ENCODE measurements at regions not wholly inside any gene's neighbourhood (a gene's known extent, or its start where the extent isn't known, plus 50 kb on each side); places are given as distances from the start of the nearest gene placed in this dataset.

DNA sequence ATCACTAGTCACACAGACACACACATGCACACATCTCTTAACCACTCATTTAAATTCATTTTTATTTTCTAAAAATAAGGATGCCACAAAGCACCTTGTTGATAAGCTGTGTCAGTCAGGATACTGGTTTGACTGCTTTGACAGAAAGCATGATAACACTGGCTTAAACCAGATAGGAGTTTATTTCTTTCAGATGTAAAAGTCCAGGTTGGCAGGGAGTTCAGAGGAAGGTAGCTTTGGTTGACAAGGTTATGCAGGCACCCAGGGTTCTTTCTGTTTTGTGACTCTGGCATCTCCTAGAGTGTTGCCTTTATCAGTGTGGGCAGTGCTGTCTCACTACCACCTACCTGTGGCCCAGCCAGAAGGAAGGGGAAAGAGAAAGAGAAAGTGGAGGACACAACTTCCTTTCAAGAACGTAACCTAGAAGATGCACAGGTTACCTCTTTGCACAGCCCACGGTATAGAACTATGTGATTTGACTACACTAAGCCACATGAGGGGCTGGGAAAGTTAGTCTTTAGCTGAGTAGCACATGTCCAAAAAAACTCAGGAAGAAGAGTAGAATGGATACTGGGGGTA is 334.7 kb downstream of the OSTF1 start:
- ChIA-PET CTCF (no interaction called here), POLR2A (no interaction called here)

More for the DNA sequence above, 334.7 kb downstream of the OSTF1 start:
- Histone ChIP-seq H3K27ac (ENCODE audit: insufficient read depth, low read depth, low read length) (no peak overlapping the region), H3K27me3 (ENCODE audit: control insufficient read depth in 2 of 2, insufficient read depth in 2 of 2, low read length in 2 of 2) (no peaks in the 10 kb centered on the region), H2AFZ (ENCODE audit: low read depth, low read length) (no peak overlapping the region), H3K36me3 (ENCODE audit: control insufficient read depth in 2 of 2, extremely low read depth in 1 of 2, insufficient read depth in 2 of 2, low read length in 2 of 2) (no peaks in the 10 kb centered on the region), H4K20me1 (replicated peaks; ENCODE audit: control insufficient read depth, extremely low read depth, insufficient read depth, low read length) (no peaks in the 10 kb centered on the region), H3K4me2 (ENCODE audit: insufficient read depth, low read length) (no peak overlapping the region), H3K9ac (replicated peaks; ENCODE audit: extremely low read depth, insufficient read depth, low read length) (no peak overlapping the region), H3K79me2 (ENCODE audit: control insufficient read depth, insufficient read depth, low read length) (no peaks in the 10 kb centered on the region), H3K9me1 (replicated peaks; ENCODE audit: control insufficient read depth, extremely low read depth, insufficient read depth, low read length) (no peaks in the 10 kb centered on the region), H3K9me3 (replicated peaks; ENCODE audit: control insufficient read depth, insufficient read depth, low read length) (no peaks in the 10 kb centered on the region), H3K4me3 (replicated peaks in 1 of 3; ENCODE audit: insufficient read depth in 1 of 3, low read depth in 1 of 3, low read length in 3 of 3) (no peak overlapping the region), H3K4me1 (ENCODE audit: control insufficient read depth, extremely low read depth, insufficient read depth, low read length) (no peaks in the 10 kb centered on the region)
- no peak for FAIRE-seq
- no TSS peak for BruUV-seq (replicated peaks)
- intact Hi-C loops (cut with micrococcal nuclease), result no loop called here
- dilution Hi-C loops (cut with MboI; ENCODE audit: extremely low pct_ligation_motif_present, low sequenced_read_pairs), result no loop called here
- no peak for DNase-seq (ENCODE audit: low read depth, low spot score)
- TF ChIP-seq, protein P1, sequence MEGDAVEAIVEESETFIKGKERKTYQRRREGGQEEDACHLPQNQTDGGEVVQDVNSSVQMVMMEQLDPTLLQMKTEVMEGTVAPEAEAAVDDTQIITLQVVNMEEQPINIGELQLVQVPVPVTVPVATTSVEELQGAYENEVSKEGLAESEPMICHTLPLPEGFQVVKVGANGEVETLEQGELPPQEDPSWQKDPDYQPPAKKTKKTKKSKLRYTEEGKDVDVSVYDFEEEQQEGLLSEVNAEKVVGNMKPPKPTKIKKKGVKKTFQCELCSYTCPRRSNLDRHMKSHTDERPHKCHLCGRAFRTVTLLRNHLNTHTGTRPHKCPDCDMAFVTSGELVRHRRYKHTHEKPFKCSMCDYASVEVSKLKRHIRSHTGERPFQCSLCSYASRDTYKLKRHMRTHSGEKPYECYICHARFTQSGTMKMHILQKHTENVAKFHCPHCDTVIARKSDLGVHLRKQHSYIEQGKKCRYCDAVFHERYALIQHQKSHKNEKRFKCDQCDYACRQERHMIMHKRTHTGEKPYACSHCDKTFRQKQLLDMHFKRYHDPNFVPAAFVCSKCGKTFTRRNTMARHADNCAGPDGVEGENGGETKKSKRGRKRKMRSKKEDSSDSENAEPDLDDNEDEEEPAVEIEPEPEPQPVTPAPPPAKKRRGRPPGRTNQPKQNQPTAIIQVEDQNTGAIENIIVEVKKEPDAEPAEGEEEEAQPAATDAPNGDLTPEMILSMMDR (IDR thresholded peaks at IDR 0.05; ENCODE audit: extremely low read depth in 1 of 2, insufficient read depth in 1 of 2, low read depth in 1 of 2, low read length in 2 of 2), result no peak
- TF ChIP-seq, protein P2, sequence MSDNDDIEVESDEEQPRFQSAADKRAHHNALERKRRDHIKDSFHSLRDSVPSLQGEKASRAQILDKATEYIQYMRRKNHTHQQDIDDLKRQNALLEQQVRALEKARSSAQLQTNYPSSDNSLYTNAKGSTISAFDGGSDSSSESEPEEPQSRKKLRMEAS (IDR thresholded peaks at IDR 0.05; ENCODE audit: insufficient read depth, insufficient read length), result no peak
- no peak for TF ChIP-seq POLR2A (IDR thresholded peaks at IDR 0.05; ENCODE audit: low read depth, low read length)
- TF ChIP-seq FOS (IDR thresholded peaks at IDR 0.05; ENCODE audit: borderline replicate concordance, insufficient read depth, low read length), result no peak
- TF ChIP-seq GATA2 (IDR thresholded peaks at IDR 0.05; ENCODE audit: insufficient read depth, insufficient read length, low read depth, low read length), result no peak
- no peak for TF ChIP-seq MYC (IDR thresholded peaks at IDR 0.05; ENCODE audit: low read depth, low read length)
- no peak for TF ChIP-seq JUN (IDR thresholded peaks at IDR 0.05; ENCODE audit: borderline replicate concordance, insufficient read depth, insufficient read length, low read depth)
- no peak for TF ChIP-seq EZH2 (IDR thresholded peaks at IDR 0.05; ENCODE audit: borderline replicate concordance, low read depth, low read length, severe bottlenecking)
- no peak for TF ChIP-seq POLR2AphosphoS5 (IDR thresholded peaks at IDR 0.05; ENCODE audit: insufficient read depth, low read depth, low read length)
